ENCODE measurements at regions not wholly inside any gene's neighbourhood (a gene's known extent, or its start where the extent isn't known, plus 50 kb on each side); places are given as distances from the start of the nearest gene placed in this dataset.

- DNase-seq (ENCODE audit: low spot score): no peak
- ChIA-PET CTCF (no interaction called here), POLR2A (ENCODE audit: low non-redundant PET) (no interaction called here)
- no peak overlapping the region for H3K27ac ChIP-seq
- TF ChIP-seq CTCF (conservative IDR thresholded peaks at IDR 0.05; ENCODE audit: low read depth): no peak
Observed at GRCh38 chr2:173684896-173685459, 280.2 kb downstream of the SP3 start.

- H3K27ac ChIP-seq: no peak overlapping the region
- ChIA-PET CTCF (no interaction called here), POLR2A (ENCODE audit: low non-redundant PET) (no interaction called here)
- DNase-seq (ENCODE audit: low spot score): no peak
- TF ChIP-seq CTCF (conservative IDR thresholded peaks at IDR 0.05; ENCODE audit: low read depth): no peak
Observed at GRCh38 chr2:173690349-173690748, 274.8 kb downstream of the SP3 start.

- CTCF ChIA-PET: no interaction called here
- H3K27ac ChIP-seq: no peak overlapping the region
- POLR2A ChIA-PET (ENCODE audit: low non-redundant PET): no interaction called here
- no peak for TF ChIP-seq CTCF (conservative IDR thresholded peaks at IDR 0.05; ENCODE audit: low read depth)
- no peak for DNase-seq (ENCODE audit: low spot score)
Observed at GRCh38 chr2:173692068-173692467, 273.1 kb downstream of the SP3 start.

- CTCF ChIA-PET: interaction anchor here (0.6 kb wide), 1 partner anchor 502 kb away, joined by 3 read pairs; no protein-coding TSS in a partner anchor
- POLR2A ChIA-PET (ENCODE audit: low non-redundant PET): no interaction called here
- DNase-seq (ENCODE audit: low spot score): no peak
- no peak for TF ChIP-seq CTCF (conservative IDR thresholded peaks at IDR 0.05; ENCODE audit: low read depth)
- H3K27ac ChIP-seq: no peak overlapping the region
Observed at GRCh38 chr2:173693044-173693589, 272.1 kb downstream of the SP3 start.

GRCh38 chr2:173696274-173696673 is 268.9 kb downstream of the SP3 start:
- ChIA-PET POLR2A (ENCODE audit: low non-redundant PET) (no interaction called here), CTCF (no interaction called here)
- H3K27ac ChIP-seq: no peak overlapping the region
- no peak for TF ChIP-seq CTCF (conservative IDR thresholded peaks at IDR 0.05; ENCODE audit: low read depth)
- no peak for DNase-seq (ENCODE audit: low spot score)

GRCh38 chr2:173697929-173698328 is 267.2 kb downstream of the SP3 start:
- ChIA-PET POLR2A (ENCODE audit: low non-redundant PET) (no interaction called here), CTCF (no interaction called here)
- H3K27ac ChIP-seq: no peak overlapping the region
- DNase-seq (ENCODE audit: low spot score): no peak
- no peak for TF ChIP-seq CTCF (conservative IDR thresholded peaks at IDR 0.05; ENCODE audit: low read depth)
